Ectodermal cell (in vitro differentiated cells): ENCODE measurements at regions not wholly inside any gene's neighbourhood (a gene's known extent, or its start where the extent isn't known, plus 50 kb on each side); places are given as distances from the start of the nearest gene placed in this dataset.

ENCODE experiments used
- H3K27ac ChIP-seq: 2 replicates; pipeline ENCODE4 v1.7.0; 2013; ENCODE audit warnings: mild to moderate bottlenecking, low read depth, low read length; ENCODE audit not compliant: insufficient read depth, poor library complexity, severe bottlenecking
- H3K27me3 ChIP-seq: 2 replicates; pipeline ENCODE4 v1.7.0; 2013; ENCODE audit warnings: mild to moderate bottlenecking, low read length; ENCODE audit not compliant: insufficient read depth, control insufficient read depth, poor library complexity, severe bottlenecking
- H3K36me3 ChIP-seq: one replicate; pipeline ENCODE4 v1.7.0; 2013; ENCODE audit warnings: low read length; ENCODE audit not compliant: control insufficient read depth, insufficient read depth
- H3K4me1 ChIP-seq: one replicate; pipeline ENCODE4 v1.7.0; 2013; ENCODE audit warnings: low read length; ENCODE audit not compliant: control insufficient read depth, insufficient read depth
- H3K4me3 ChIP-seq: 2 replicates; pipeline ENCODE4 v1.7.0; 2013; ENCODE audit warnings: low read depth, low read length, control low read depth; ENCODE audit not compliant: insufficient read depth
- H3K9me3 ChIP-seq: 2 replicates; pipeline ENCODE4 v1.7.0; 2013; ENCODE audit warnings: mild to moderate bottlenecking, low read length, moderate library complexity; ENCODE audit not compliant: control insufficient read depth
- WGBS, 2 experiments: methylation state at CpG; one replicate each; pipeline ENCODE4 v1.1.7; 2013; ENCODE audit warnings: missing lambda C conversion rate in 2 of 2; 5-methylcytosine and 5-hydroxymethylcytosine counted together

- Histone ChIP-seq H3K36me3 (no peaks in the 10 kb centered on the region), H3K27me3 (no peaks in the 10 kb centered on the region), H3K4me3 (no peak overlapping the region), H3K27ac (no peak overlapping the region), H3K9me3 (no peaks in the 10 kb centered on the region), H3K4me1 (no peaks in the 10 kb centered on the region)
- 92 to 94% methylated on average over 4 of the region's 4 CpGs for WGBS, 2 experiments
Measured at GRCh38 chr5:135279328-135279727, 119.7 kb downstream of the MACROH2A1 start.

DNA sequence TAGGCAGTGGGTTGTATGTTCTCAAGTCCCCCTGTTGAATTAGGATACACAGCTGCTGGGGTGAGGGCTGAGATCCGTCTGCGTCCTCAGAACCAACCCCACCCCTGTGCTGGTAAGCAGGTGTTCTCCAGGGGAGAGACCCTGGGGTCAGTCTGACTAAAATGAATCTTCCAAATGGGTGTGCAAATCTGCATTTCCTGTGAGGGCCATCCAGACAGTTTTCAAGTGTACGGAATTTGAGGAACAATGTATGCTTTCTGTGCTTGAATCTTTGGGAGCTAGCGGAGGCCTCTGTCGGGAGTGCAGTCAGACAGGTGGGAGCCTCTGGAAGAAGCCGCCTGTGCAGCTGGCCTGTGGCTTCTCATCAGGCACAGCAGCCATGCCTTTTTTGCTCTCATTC is 122.9 kb downstream of the MACROH2A1 start:
- H3K27me3 ChIP-seq, result no peaks in the 10 kb centered on the region
- WGBS, 2 experiments, result 69% methylated on average over 6 of the region's 6 CpGs
- H3K9me3 ChIP-seq, result no peaks in the 10 kb centered on the region
- H3K4me1 ChIP-seq, result no peaks in the 10 kb centered on the region
- H3K4me3 ChIP-seq, result no peak overlapping the region
- no peaks in the 10 kb centered on the region for H3K36me3 ChIP-seq
- no peak overlapping the region for H3K27ac ChIP-seq

GRCh38 chr5:135273212-135273611 is 125.8 kb downstream of the MACROH2A1 start:
- no peaks in the 10 kb centered on the region for H3K36me3 ChIP-seq
- 92 to 94% methylated on average over 2 of the region's 2 CpGs for WGBS, 2 experiments
- no peaks in the 10 kb centered on the region for H3K9me3 ChIP-seq
- H3K4me1 ChIP-seq, result peaks cover 3% of the 10 kb centered on the region
- H3K4me3 ChIP-seq, result no peak overlapping the region
- no peaks in the 10 kb centered on the region for H3K27me3 ChIP-seq
- H3K27ac ChIP-seq, result no peak overlapping the region

- Histone ChIP-seq H3K27me3 (no peaks in the 10 kb centered on the region), H3K9me3 (no peaks in the 10 kb centered on the region), H3K36me3 (no peaks in the 10 kb centered on the region), H3K27ac (no peak overlapping the region), H3K4me1 (peaks cover 3% of the 10 kb centered on the region), H3K4me3 (no peak overlapping the region)
- WGBS, 2 experiments, result 89% methylated on average over 10 to 11 of the region's 11 CpGs
Measured at GRCh38 chr5:135272311-135272805, 126.7 kb downstream of the MACROH2A1 start.

DNA sequence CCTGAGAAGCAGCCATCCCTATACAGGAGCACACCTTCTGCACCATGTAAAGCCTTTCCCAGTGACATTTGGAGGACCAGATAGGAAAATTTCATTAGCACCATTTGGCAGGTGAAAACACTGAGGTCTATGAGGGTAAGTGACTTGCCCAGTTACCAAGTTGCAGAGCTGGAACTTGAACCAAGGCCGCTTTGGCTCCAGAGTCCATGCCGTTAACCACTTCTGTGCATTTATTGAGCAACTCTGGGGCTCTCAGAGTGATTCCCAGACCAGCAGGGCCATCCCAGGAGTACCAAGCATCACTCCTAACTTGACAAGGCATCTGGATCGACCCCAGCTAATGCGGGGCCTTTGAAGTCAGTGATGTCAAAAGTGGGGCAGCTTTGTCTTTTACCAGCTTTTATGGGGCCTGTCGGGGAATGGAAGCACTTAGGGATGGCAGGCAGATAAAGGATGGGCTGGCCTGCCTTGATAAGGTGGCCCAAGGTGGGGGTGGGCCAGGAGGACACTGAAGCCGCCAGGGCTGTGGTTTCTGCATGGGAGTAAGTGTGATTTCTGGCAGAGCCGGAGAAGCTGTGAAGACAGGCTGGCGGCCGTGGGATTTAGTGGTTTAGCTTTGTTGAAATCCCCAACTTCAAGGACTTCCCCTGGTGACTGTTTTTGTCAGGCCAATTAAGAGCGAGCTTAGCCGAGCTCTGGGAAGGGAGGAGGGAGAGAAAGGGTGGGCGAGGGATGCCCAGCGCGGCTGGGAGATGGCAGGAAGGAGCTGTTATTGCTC is 127.3 kb downstream of the MACROH2A1 start:
- H3K9me3 ChIP-seq, result no peaks in the 10 kb centered on the region
- no peaks in the 10 kb centered on the region for H3K36me3 ChIP-seq
- no peak overlapping the region for H3K27ac ChIP-seq
- 65 to 66% methylated on average over 14 of the region's 14 CpGs for WGBS, 2 experiments
- peaks cover 3% of the 10 kb centered on the region for H3K4me1 ChIP-seq
- no peaks in the 10 kb centered on the region for H3K27me3 ChIP-seq
- H3K4me3 ChIP-seq, result no peak overlapping the region

GRCh38 chr5:135269931-135270421 is 129.1 kb downstream of the MACROH2A1 start:
- Histone ChIP-seq H3K36me3 (no peaks in the 10 kb centered on the region), H3K9me3 (no peaks in the 10 kb centered on the region), H3K4me3 (no peak overlapping the region), H3K27ac (no peak overlapping the region), H3K27me3 (no peaks in the 10 kb centered on the region), H3K4me1 (peaks cover 3% of the 10 kb centered on the region)
- WGBS, 2 experiments, result 89 to 92% methylated on average over 7 of the region's 7 CpGs

- Histone ChIP-seq H3K27ac (no peak overlapping the region), H3K27me3 (no peaks in the 10 kb centered on the region)
- WGBS, 2 experiments, result 93 to 94% methylated on average over 1 to 2 of the region's 2 CpGs
Measured at GRCh38 chr5:135269199-135269598, 129.8 kb downstream of the MACROH2A1 start.

DNA sequence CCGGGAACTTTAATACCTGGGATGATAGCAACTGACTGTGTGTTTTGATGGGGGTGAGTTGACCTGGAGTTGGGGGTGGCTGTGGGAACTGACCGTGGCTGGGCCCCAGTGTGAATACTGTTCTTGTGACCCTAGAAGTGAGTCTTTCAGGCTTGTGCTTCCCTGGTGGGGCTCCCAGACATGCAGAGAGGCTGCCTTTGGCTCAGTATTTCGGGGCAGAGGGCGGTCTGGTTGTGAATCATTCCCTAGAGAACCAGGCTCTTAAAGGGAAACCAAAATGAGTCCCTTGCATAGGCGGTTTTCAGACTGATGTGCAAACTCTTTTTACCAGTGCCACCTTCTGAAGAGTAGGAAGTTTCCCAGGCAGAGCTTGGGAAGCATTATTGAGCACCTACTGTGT is 132.1 kb downstream of the MACROH2A1 start:
- Histone ChIP-seq H3K27me3 (no peaks in the 10 kb centered on the region), H3K9me3 (no peaks in the 10 kb centered on the region), H3K4me3 (no peak overlapping the region), H3K36me3 (no peaks in the 10 kb centered on the region), H3K4me1 (peaks cover 3% of the 10 kb centered on the region), H3K27ac (no peak overlapping the region)
- WGBS, 2 experiments, result 89 to 90% methylated on average over 5 of the region's 5 CpGs

More at GRCh38 chr5:135269199-135269598, 129.8 kb downstream of the MACROH2A1 start:
- Histone ChIP-seq H3K4me3 (no peak overlapping the region), H3K36me3 (no peaks in the 10 kb centered on the region), H3K4me1 (peaks cover 3% of the 10 kb centered on the region), H3K9me3 (no peaks in the 10 kb centered on the region)

- 85 to 88% methylated on average over 6 of the region's 6 CpGs for WGBS, 2 experiments
- Histone ChIP-seq H3K4me1 (peaks cover 3% of the 10 kb centered on the region), H3K36me3 (no peaks in the 10 kb centered on the region), H3K4me3 (no peak overlapping the region), H3K9me3 (no peaks in the 10 kb centered on the region), H3K27ac (no peak overlapping the region), H3K27me3 (no peaks in the 10 kb centered on the region)
Measured at GRCh38 chr5:135266303-135266635, 132.8 kb downstream of the MACROH2A1 start.

DNA sequence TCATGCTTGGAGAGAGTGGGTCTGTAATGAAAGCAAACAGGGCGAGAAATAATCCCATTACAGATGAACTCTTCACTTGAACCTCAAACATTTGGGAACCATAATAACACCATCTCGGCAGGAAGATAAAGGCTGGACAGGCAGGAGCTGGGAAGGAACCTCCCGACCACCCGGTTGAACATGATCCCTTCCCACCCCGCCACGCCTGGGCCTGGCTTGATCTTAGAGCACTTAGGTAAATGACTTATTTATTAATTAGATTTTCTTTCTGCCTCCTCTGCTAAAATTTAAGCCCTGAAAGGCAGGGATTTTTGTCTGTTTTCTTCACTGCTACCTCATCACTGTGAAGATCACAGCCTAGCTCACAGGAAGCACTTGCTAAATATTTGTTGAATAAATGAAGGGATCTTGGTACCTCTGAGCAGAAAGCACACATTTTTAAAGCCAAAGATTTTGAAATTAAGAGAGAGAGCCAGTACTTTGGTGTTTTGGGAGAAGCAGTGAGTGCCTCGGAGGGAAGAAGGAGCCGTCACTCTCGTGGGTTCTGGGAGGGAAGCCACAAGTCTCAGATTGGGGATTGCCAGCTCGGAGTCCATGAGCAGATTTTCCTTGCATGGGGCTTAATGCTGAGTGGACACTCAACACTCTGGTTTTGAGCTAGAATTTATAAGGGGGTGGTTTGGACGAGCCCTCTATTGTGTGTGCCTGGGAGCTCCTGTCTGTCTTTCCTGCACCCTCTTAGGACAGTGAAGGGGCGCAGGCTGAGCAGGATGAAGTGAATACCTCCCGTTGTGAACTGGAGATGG is 133.3 kb downstream of the MACROH2A1 start:
- H3K36me3 ChIP-seq, result no peaks in the 10 kb centered on the region
- H3K4me3 ChIP-seq, result no peak overlapping the region
- no peaks in the 10 kb centered on the region for H3K9me3 ChIP-seq
- H3K27me3 ChIP-seq, result no peaks in the 10 kb centered on the region
- H3K4me1 ChIP-seq, result peaks cover 3% of the 10 kb centered on the region
- WGBS, 2 experiments, result 91 to 92% methylated on average over 13 of the region's 13 CpGs
- H3K27ac ChIP-seq, result no peak overlapping the region
